ENCODE measurements at regions not wholly inside any gene's neighbourhood (a gene's known extent, or its start where the extent isn't known, plus 50 kb on each side); places are given as distances from the start of the nearest gene placed in this dataset.

- TF ChIP-seq CTCF (IDR thresholded peaks at IDR 0.05) (no peak), EZH2 (IDR thresholded peaks at IDR 0.05) (no peak)
Observed at GRCh38 chr2:57434972-57435371, 611.6 kb upstream of the VRK2 start.
